ENCODE measurements at regions not wholly inside any gene's neighbourhood (a gene's known extent, or its start where the extent isn't known, plus 50 kb on each side); places are given as distances from the start of the nearest gene placed in this dataset.

DNA sequence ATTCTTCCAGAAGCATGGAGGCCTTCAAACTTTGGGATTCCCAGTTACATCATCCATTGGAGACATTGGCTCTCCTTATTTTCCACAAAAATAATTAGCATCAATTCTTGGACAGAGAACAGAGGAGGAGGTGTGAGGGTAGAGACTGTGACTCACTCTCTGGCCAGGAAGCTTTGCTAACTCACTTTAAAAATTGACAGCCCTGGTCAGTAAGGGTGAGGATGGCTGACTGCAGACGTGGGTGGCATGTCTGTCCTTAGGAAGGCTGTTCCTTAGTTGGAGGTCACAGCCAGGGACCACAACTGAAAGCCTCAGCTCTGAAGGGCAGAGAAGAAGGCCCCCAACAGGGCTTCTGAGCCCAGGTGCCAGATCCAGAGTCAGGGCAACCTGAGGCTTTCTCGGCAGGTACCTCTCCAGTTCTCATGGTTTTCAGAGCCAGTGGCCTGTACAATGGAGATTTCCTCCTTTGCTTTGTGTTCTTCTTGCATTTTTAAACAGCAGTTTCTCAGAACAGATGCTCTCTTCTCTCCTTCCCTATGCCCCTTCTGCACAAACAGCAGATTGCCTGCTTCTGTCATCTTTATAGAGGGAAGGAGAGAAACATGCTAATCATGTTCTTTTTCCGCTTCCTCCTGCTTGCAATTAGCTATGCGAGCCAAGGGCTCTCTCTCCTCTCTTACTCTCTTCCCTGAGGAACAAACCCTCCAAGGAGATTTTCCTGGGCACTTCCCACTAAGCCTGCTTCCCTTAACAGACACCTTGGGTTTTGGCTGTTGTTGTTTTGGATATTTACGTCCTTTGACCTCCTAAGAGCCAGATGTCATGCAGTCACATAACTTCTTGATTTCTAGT, 92.5 kb upstream of the ZNF366 start:
- TF ChIP-seq, protein P1, sequence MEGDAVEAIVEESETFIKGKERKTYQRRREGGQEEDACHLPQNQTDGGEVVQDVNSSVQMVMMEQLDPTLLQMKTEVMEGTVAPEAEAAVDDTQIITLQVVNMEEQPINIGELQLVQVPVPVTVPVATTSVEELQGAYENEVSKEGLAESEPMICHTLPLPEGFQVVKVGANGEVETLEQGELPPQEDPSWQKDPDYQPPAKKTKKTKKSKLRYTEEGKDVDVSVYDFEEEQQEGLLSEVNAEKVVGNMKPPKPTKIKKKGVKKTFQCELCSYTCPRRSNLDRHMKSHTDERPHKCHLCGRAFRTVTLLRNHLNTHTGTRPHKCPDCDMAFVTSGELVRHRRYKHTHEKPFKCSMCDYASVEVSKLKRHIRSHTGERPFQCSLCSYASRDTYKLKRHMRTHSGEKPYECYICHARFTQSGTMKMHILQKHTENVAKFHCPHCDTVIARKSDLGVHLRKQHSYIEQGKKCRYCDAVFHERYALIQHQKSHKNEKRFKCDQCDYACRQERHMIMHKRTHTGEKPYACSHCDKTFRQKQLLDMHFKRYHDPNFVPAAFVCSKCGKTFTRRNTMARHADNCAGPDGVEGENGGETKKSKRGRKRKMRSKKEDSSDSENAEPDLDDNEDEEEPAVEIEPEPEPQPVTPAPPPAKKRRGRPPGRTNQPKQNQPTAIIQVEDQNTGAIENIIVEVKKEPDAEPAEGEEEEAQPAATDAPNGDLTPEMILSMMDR (IDR thresholded peaks at IDR 0.05) = no peak
- no peak for TF ChIP-seq POLR2AphosphoS5 (IDR thresholded peaks at IDR 0.05)
- TF ChIP-seq POLR2A (IDR thresholded peaks at IDR 0.05) = no peak

Data from gastroesophageal sphincter (tissue), 3 donors.